GM12878 (cell line): ENCODE measurements at regions not wholly inside any gene's neighbourhood (a gene's known extent, or its start where the extent isn't known, plus 50 kb on each side); places are given as distances from the start of the nearest gene placed in this dataset.

Experiments used
- ASH2L ChIP-seq: fragments of 300-600, 200-600 bp; sonication (generic); IDR thresholded peaks from 2 replicates; pipeline ENCODE4 v1.6.1; 2017; ENCODE audit warnings: low read depth, mild to moderate bottlenecking, borderline replicate concordance
- ATF7 ChIP-seq: fragments of 450-650 bp; IDR thresholded peaks from 2 replicates; pipeline ENCODE4 v1.6.1; 2016; ENCODE audit warnings: low read depth, mild to moderate bottlenecking
- FOXK2 ChIP-seq: fragments of 450-650 bp; IDR thresholded peaks from 2 replicates; pipeline ENCODE4 v1.6.1; 2017; ENCODE audit warnings: mild to moderate bottlenecking, moderate library complexity
- JUNB ChIP-seq: IDR thresholded peaks from 2 replicates; pipeline ENCODE4 v1.6.1; 2016; ENCODE audit warnings: antibody characterized with exemption, mild to moderate bottlenecking
- KLF5 ChIP-seq: fragments of 450-650 bp; IDR thresholded peaks from 2 replicates; pipeline ENCODE4 v1.6.1; 2014; ENCODE audit warnings: mild to moderate bottlenecking; ENCODE audit not compliant: partially characterized antibody
- MYB ChIP-seq: fragments of 150-350 bp; IDR thresholded peaks from 2 replicates; pipeline ENCODE4 v1.6.1; 2014; ENCODE audit warnings: mild to moderate bottlenecking, low read depth, low read length, borderline replicate concordance
- SIN3A ChIP-seq: IDR thresholded peaks from 2 replicates; pipeline ENCODE4 v1.6.1; 2012; ENCODE audit warnings: low read depth, low read length, improper control_type of control experiment
- SP1 ChIP-seq: IDR thresholded peaks from one replicate; pipeline ENCODE4 v1.6.1; 2011; ENCODE audit warnings: low read depth, low read length
- SUPT20H ChIP-seq: IDR thresholded peaks from 2 replicates; pipeline ENCODE4 v1.6.1; 2011; ENCODE audit warnings: low read depth, mild to moderate bottlenecking, low read length, moderate library complexity, borderline replicate concordance; ENCODE audit not compliant: control insufficient read depth
- ZBED1 ChIP-seq: IDR thresholded peaks from 2 replicates; pipeline ENCODE4 v1.6.1; 2016; ENCODE audit warnings: borderline replicate concordance
- ZNF274 ChIP-seq: IDR thresholded peaks from one replicate; pipeline ENCODE4 v1.8.0; 2011; ENCODE audit not compliant: insufficient read length, insufficient read depth
- ZNF622 ChIP-seq: fragments of 450-650 bp; IDR thresholded peaks from 2 replicates; pipeline ENCODE4 v1.6.1; 2017; ENCODE audit warnings: mild to moderate bottlenecking, inconsistent platforms
- TF ChIP-seq, protein P1 (sequence below): fragments of 150-350 bp; IDR thresholded peaks from 2 replicates; pipeline ENCODE4 v1.6.1; 2014; ENCODE audit warnings: mild to moderate bottlenecking, low read depth, low read length
- TF ChIP-seq, protein P2 (sequence below): fragments of 450-650 bp; IDR thresholded peaks from 2 replicates; pipeline ENCODE4 v1.6.1; 2017; ENCODE audit warnings: mild to moderate bottlenecking, moderate library complexity
- TF ChIP-seq, protein P3 (sequence below): fragments of 450-650 bp; conservative IDR thresholded peaks from 2 replicates; pipeline ENCODE4 v1.6.1; 2017; ENCODE audit warnings: mild to moderate bottlenecking, moderate library complexity
- TF ChIP-seq, protein P4 (sequence below): IDR thresholded peaks from 2 replicates; pipeline ENCODE4 v1.6.1; 2012; ENCODE audit warnings: low read depth, low read length, improper control_type of control experiment
- TF ChIP-seq, protein P5 (sequence below): IDR thresholded peaks from 2 replicates; pipeline ENCODE4 v1.6.1; 2011; ENCODE audit warnings: borderline replicate concordance, low read depth, mild to moderate bottlenecking, moderate library complexity, low read length; ENCODE audit not compliant: insufficient read depth, poor library complexity, severe bottlenecking
- TF ChIP-seq, protein P6 (sequence below), 3 experiments: IDR thresholded peaks in 2 of 3; conservative IDR thresholded peaks in 1 of 3; 2 replicates each; pipeline ENCODE4 v1.5.1; 2011; ENCODE audit warnings: low read depth in 3 of 3, low read length in 3 of 3, mild to moderate bottlenecking in 3 of 3, control low read depth in 2 of 3, moderate library complexity in 2 of 3, inconsistent platforms in 1 of 3, mixed read lengths in 1 of 3; ENCODE audit not compliant: control insufficient read depth in 2 of 3, insufficient read depth in 1 of 3; ENCODE audit errors: extremely low read depth in 1 of 3

DNA sequence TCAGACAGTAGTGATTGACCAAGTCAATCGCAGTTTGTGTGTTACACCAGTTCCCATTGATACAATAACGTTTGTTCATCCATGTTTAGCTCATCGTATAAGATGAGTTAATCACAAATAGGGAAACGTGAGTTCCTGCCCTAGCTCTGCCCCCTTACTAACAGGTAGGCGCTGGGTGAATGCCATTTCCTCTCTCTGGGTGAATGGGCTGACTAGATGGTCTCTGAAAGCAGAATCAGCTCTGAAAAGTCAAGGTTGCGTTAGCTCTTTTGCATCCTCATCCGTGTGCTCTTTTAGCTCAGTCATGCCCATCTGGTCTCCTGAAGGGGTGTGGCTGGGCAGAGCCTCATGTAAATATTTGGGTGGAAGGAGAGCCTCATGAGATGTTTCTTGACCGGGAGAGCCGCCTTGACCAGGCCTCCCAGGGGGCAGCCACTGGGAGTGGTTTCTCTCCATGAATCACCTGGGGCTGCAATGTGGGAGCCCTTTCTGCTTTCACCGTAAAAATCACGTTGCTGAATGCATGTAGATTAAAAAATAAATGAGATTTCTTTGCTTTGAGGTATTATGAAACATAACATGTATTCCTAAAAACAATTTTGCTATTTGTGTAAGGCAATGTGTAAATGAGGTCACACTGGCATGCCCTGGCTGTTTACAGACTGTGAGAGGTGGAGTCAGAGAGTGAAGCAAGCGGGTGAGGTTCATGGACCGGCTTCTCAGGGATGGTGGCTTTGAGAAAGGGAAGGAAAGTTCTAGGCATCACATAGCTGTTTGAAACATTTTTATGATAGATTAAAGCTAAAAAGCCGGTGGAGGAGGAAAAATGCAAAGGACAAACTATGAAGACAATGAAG is 108.4 kb upstream of the RASGRP1 start (continued):
- TF ChIP-seq SUPT20H (no peak), SP1 (no peak), ZNF622 (no peak), SIN3A (no peak), FOXK2 (no peak), ZBED1 (no peak), ATF7 (peak; percentile 55), ZNF274 (no peak), KLF5 (no peak), JUNB (no peak), MYB (no peak), ASH2L (no peak)
- TF ChIP-seq, protein P1, sequence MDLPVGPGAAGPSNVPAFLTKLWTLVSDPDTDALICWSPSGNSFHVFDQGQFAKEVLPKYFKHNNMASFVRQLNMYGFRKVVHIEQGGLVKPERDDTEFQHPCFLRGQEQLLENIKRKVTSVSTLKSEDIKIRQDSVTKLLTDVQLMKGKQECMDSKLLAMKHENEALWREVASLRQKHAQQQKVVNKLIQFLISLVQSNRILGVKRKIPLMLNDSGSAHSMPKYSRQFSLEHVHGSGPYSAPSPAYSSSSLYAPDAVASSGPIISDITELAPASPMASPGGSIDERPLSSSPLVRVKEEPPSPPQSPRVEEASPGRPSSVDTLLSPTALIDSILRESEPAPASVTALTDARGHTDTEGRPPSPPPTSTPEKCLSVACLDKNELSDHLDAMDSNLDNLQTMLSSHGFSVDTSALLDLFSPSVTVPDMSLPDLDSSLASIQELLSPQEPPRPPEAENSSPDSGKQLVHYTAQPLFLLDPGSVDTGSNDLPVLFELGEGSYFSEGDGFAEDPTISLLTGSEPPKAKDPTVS = no peak
- TF ChIP-seq, protein P2, sequence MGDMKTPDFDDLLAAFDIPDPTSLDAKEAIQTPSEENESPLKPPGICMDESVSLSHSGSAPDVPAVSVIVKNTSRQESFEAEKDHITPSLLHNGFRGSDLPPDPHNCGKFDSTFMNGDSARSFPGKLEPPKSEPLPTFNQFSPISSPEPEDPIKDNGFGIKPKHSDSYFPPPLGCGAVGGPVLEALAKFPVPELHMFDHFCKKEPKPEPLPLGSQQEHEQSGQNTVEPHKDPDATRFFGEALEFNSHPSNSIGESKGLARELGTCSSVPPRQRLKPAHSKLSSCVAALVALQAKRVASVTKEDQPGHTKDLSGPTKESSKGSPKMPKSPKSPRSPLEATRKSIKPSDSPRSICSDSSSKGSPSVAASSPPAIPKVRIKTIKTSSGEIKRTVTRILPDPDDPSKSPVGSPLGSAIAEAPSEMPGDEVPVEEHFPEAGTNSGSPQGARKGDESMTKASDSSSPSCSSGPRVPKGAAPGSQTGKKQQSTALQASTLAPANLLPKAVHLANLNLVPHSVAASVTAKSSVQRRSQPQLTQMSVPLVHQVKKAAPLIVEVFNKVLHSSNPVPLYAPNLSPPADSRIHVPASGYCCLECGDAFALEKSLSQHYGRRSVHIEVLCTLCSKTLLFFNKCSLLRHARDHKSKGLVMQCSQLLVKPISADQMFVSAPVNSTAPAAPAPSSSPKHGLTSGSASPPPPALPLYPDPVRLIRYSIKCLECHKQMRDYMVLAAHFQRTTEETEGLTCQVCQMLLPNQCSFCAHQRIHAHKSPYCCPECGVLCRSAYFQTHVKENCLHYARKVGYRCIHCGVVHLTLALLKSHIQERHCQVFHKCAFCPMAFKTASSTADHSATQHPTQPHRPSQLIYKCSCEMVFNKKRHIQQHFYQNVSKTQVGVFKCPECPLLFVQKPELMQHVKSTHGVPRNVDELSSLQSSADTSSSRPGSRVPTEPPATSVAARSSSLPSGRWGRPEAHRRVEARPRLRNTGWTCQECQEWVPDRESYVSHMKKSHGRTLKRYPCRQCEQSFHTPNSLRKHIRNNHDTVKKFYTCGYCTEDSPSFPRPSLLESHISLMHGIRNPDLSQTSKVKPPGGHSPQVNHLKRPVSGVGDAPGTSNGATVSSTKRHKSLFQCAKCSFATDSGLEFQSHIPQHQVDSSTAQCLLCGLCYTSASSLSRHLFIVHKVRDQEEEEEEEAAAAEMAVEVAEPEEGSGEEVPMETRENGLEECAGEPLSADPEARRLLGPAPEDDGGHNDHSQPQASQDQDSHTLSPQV = peak; percentile 72; the same call in 1 of the 2 replicates
- TF ChIP-seq, protein P3, sequence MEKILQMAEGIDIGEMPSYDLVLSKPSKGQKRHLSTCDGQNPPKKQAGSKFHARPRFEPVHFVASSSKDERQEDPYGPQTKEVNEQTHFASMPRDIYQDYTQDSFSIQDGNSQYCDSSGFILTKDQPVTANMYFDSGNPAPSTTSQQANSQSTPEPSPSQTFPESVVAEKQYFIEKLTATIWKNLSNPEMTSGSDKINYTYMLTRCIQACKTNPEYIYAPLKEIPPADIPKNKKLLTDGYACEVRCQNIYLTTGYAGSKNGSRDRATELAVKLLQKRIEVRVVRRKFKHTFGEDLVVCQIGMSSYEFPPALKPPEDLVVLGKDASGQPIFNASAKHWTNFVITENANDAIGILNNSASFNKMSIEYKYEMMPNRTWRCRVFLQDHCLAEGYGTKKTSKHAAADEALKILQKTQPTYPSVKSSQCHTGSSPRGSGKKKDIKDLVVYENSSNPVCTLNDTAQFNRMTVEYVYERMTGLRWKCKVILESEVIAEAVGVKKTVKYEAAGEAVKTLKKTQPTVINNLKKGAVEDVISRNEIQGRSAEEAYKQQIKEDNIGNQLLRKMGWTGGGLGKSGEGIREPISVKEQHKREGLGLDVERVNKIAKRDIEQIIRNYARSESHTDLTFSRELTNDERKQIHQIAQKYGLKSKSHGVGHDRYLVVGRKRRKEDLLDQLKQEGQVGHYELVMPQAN = no peak
- TF ChIP-seq, protein P4, sequence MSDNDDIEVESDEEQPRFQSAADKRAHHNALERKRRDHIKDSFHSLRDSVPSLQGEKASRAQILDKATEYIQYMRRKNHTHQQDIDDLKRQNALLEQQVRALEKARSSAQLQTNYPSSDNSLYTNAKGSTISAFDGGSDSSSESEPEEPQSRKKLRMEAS = no peak
- TF ChIP-seq, protein P5, sequence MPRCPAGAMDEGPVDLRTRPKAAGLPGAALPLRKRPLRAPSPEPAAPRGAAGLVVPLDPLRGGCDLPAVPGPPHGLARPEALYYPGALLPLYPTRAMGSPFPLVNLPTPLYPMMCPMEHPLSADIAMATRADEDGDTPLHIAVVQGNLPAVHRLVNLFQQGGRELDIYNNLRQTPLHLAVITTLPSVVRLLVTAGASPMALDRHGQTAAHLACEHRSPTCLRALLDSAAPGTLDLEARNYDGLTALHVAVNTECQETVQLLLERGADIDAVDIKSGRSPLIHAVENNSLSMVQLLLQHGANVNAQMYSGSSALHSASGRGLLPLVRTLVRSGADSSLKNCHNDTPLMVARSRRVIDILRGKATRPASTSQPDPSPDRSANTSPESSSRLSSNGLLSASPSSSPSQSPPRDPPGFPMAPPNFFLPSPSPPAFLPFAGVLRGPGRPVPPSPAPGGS = no peak
- TF ChIP-seq, protein P6, sequence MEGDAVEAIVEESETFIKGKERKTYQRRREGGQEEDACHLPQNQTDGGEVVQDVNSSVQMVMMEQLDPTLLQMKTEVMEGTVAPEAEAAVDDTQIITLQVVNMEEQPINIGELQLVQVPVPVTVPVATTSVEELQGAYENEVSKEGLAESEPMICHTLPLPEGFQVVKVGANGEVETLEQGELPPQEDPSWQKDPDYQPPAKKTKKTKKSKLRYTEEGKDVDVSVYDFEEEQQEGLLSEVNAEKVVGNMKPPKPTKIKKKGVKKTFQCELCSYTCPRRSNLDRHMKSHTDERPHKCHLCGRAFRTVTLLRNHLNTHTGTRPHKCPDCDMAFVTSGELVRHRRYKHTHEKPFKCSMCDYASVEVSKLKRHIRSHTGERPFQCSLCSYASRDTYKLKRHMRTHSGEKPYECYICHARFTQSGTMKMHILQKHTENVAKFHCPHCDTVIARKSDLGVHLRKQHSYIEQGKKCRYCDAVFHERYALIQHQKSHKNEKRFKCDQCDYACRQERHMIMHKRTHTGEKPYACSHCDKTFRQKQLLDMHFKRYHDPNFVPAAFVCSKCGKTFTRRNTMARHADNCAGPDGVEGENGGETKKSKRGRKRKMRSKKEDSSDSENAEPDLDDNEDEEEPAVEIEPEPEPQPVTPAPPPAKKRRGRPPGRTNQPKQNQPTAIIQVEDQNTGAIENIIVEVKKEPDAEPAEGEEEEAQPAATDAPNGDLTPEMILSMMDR (IDR thresholded peaks at IDR 0.05 in 2 of 3, conservative IDR thresholded peaks at IDR 0.05 in 1 of 3; ENCODE audit: control insufficient read depth in 2 of 3, extremely low read depth in 1 of 3, insufficient read depth in 1 of 3, low read depth in 3 of 3, low read length in 3 of 3) = no peak
